PC-3 (cell line): ENCODE measurements at regions not wholly inside any gene's neighbourhood (a gene's known extent, or its start where the extent isn't known, plus 50 kb on each side); places are given as distances from the start of the nearest gene placed in this dataset.

Experiments
- ATAC-seq: fragments of 200-7000 bp; cut with Tn5 transposase; 2 replicates; pipeline ENCODE4 v1.9.1; 2020; ENCODE audit warnings: mild to moderate bottlenecking, moderate library complexity
- BruUV-seq: library from RNA; stranded (reverse); fragments of 400-500 nt; replicated peaks from 2 replicates; lab custom pipeline; 2021; lab: Mats Ljungman, UMichigan
- CTCF ChIA-PET: fragments of 300-600 bp; sonication (Branson Sonifier 250); formaldehyde crosslinking; loops from one replicate; lab custom pipeline; 2022; ENCODE audit warnings: antibody characterized with exemption; lab: Charles Lee
- POLR2A ChIA-PET: fragments of 300-600 bp; sonication (Branson Sonifier 250); formaldehyde crosslinking; loops from one replicate; lab custom pipeline; 2022; ENCODE audit warnings: antibody characterized with exemption; ENCODE audit not compliant: unreplicated experiment; lab: Charles Lee
- DNase-seq: peaks from one replicate; pipeline ENCODE4 v3.0.0-alpha.2; 2015
- H2AFZ ChIP-seq: fragments of 300-600 bp; sonication (generic); 2 replicates; pipeline ENCODE4 v1.6.0; 2016; ENCODE audit warnings: antibody characterized with exemption, low read length
- H3F3A ChIP-seq: fragments of 300-600 bp; sonication (generic); one replicate; pipeline ENCODE4 v1.6.0; 2017; ENCODE audit warnings: antibody characterized with exemption, low read length, control low read depth, mild to moderate bottlenecking; ENCODE audit not compliant: unreplicated experiment
- H3K27ac ChIP-seq: fragments of 300-600 bp; sonication (generic); 2 replicates; pipeline ENCODE4 v1.5.1; 2016; ENCODE audit warnings: mild to moderate bottlenecking, low read length
- H3K27me3 ChIP-seq: fragments of 300-600 bp; sonication (generic); 2 replicates; pipeline ENCODE4 v1.6.1; 2016; ENCODE audit warnings: low read length, mixed read lengths
- H3K36me3 ChIP-seq: fragments of 300-600 bp; sonication (generic); 2 replicates; pipeline ENCODE4 v1.6.1; 2016; ENCODE audit warnings: low read depth, mixed run types, low read length, mixed read lengths
- H3K4me1 ChIP-seq: fragments of 300-600 bp; sonication (generic); 2 replicates; pipeline ENCODE4 v1.5.1; 2016; ENCODE audit warnings: low read length; ENCODE audit not compliant: insufficient read depth
- H3K4me2 ChIP-seq: fragments of 300-600 bp; sonication (generic); 2 replicates; pipeline ENCODE4 v1.6.0; 2016; ENCODE audit warnings: low read length
- H3K4me3 ChIP-seq: fragments of 300-600 bp; sonication (generic); 2 replicates; pipeline ENCODE4 v1.5.1; 2016; ENCODE audit warnings: mild to moderate bottlenecking, low read length, mixed read lengths
- H3K79me2 ChIP-seq: fragments of 300-600 bp; sonication (generic); 2 replicates; pipeline ENCODE4 v1.6.1; 2017; ENCODE audit warnings: low read length, mixed read lengths
- H3K9ac ChIP-seq: fragments of 300-600 bp; sonication (generic); 2 replicates; pipeline ENCODE4 v1.6.0; 2016; ENCODE audit warnings: mild to moderate bottlenecking, low read length
- H3K9me2 ChIP-seq: fragments of 300-600 bp; sonication (generic); replicated peaks from 2 replicates; pipeline ENCODE4 v1.6.1; 2016; ENCODE audit warnings: mixed run types, low read length, mixed read lengths
- H3K9me3 ChIP-seq: fragments of 300-600 bp; sonication (generic); 2 replicates; pipeline ENCODE4 v1.6.1; 2016; ENCODE audit warnings: low read length, mixed read lengths
- H4K20me1 ChIP-seq: fragments of 300-600 bp; sonication (generic); 2 replicates; pipeline ENCODE4 v1.6.1; 2016; ENCODE audit warnings: low read length, mixed read lengths
- CTCF ChIP-seq: fragments of 300-600 bp; sonication (generic); conservative IDR thresholded peaks from 2 replicates; pipeline ENCODE4 v1.5.1; 2017; ENCODE audit warnings: antibody characterized with exemption, low read depth, mild to moderate bottlenecking, low read length
- EZH2 ChIP-seq: fragments of 300-600 bp; sonication (generic); IDR thresholded peaks from one replicate; pipeline ENCODE4 v1.6.1; 2017; ENCODE audit warnings: antibody characterized with exemption, mild to moderate bottlenecking, low read length; ENCODE audit not compliant: unreplicated experiment
- EZH2phosphoT487 ChIP-seq: fragments of 300-600 bp; sonication (generic); IDR thresholded peaks from 2 replicates; pipeline ENCODE4 v1.6.1; 2018; ENCODE audit warnings: mild to moderate bottlenecking, antibody characterized with exemption, low read length, borderline replicate concordance
- intact Hi-C: fragments of 100-400 bp; cut with micrococcal nuclease; formaldehyde crosslinking; loops from 2 replicates; pipeline ENCODE4 v1.9.0; 2023

GRCh38 chr14:34078117-34078743, 127.4 kb upstream of the EGLN3 start:
- no peak overlapping the region for H3K4me2 ChIP-seq
- H3K9me2 ChIP-seq: no peaks in the 10 kb centered on the region
- TF ChIP-seq EZH2: no peak
- TF ChIP-seq CTCF: no peak
- TF ChIP-seq EZH2phosphoT487: no peak
- H3K79me2 ChIP-seq: no peaks in the 10 kb centered on the region
- ATAC-seq: no peak
- no peaks in the 10 kb centered on the region for H3F3A ChIP-seq
- H3K36me3 ChIP-seq: no peaks in the 10 kb centered on the region
- ChIA-PET CTCF (no interaction called here), POLR2A (no interaction called here)
- peak; percentile 53 for DNase-seq
- no peaks in the 10 kb centered on the region for H4K20me1 ChIP-seq
- H3K4me1 ChIP-seq: peaks cover 39% of the 10 kb centered on the region
- H2AFZ ChIP-seq: peak overlapping the region; percentile 21; the same call in 1 of the 2 replicates
- H3K9me3 ChIP-seq: no peaks in the 10 kb centered on the region
- no peak overlapping the region for H3K9ac ChIP-seq
- H3K27me3 ChIP-seq: no peaks in the 10 kb centered on the region
- no peak overlapping the region for H3K27ac ChIP-seq
- intact Hi-C loops: no loop called here
- BruUV-seq: no TSS peak
- H3K4me3 ChIP-seq: no peak overlapping the region

- ATAC-seq: no peak
- POLR2A ChIA-PET: no interaction called here
- H4K20me1 ChIP-seq: no peaks in the 10 kb centered on the region
- intact Hi-C loops: no loop called here
- H3K4me1 ChIP-seq: peaks cover 16% of the 10 kb centered on the region
- no peaks in the 10 kb centered on the region for H3K79me2 ChIP-seq
- no peak overlapping the region for H3K4me3 ChIP-seq
- H3K4me2 ChIP-seq: no peak overlapping the region
- no peak for TF ChIP-seq CTCF
- no peak for TF ChIP-seq EZH2phosphoT487
- TF ChIP-seq EZH2: no peak
- no TSS peak for BruUV-seq
- H3K27ac ChIP-seq: no peak overlapping the region
- H3K36me3 ChIP-seq: no peaks in the 10 kb centered on the region
- H3K27me3 ChIP-seq: no peaks in the 10 kb centered on the region
- H2AFZ ChIP-seq: no peak overlapping the region
- CTCF ChIA-PET: no interaction called here
- no peak for DNase-seq
- no peaks in the 10 kb centered on the region for H3K9me3 ChIP-seq
- no peaks in the 10 kb centered on the region for H3F3A ChIP-seq
- H3K9ac ChIP-seq: no peak overlapping the region
- no peaks in the 10 kb centered on the region for H3K9me2 ChIP-seq
Measured at GRCh38 chr14:34075826-34076225, 125.0 kb upstream of the EGLN3 start.

- no peak overlapping the region for H3K9ac ChIP-seq
- no peak for ATAC-seq
- no peaks in the 10 kb centered on the region for H3K9me2 ChIP-seq
- CTCF ChIA-PET: interaction anchor here (0.6 to 0.7 kb wide), 2 partner anchors 12 to 226 kb away, joined by 3 read pairs; no protein-coding TSS in a partner anchor
- peaks cover 9% of the 10 kb centered on the region; the same call in 1 of the 2 replicates for H3K4me1 ChIP-seq
- H2AFZ ChIP-seq: no peak overlapping the region
- no peaks in the 10 kb centered on the region for H3K9me3 ChIP-seq
- no peaks in the 10 kb centered on the region for H3K36me3 ChIP-seq
- DNase-seq: no peak
- no peak overlapping the region for H3K4me2 ChIP-seq
- no peaks in the 10 kb centered on the region for H3K79me2 ChIP-seq
- no TSS peak for BruUV-seq
- H3F3A ChIP-seq: no peaks in the 10 kb centered on the region
- no peaks in the 10 kb centered on the region for H3K27me3 ChIP-seq
- no peak overlapping the region for H3K4me3 ChIP-seq
- TF ChIP-seq EZH2phosphoT487 (no peak), CTCF (no peak), EZH2 (no peak)
- no peaks in the 10 kb centered on the region for H4K20me1 ChIP-seq
- POLR2A ChIA-PET: interaction anchor here (0.6 kb wide), 1 partner anchor 15 kb away, joined by 14 read pairs; no protein-coding TSS in a partner anchor
- no peak overlapping the region for H3K27ac ChIP-seq
- intact Hi-C loops: no loop called here
Measured at GRCh38 chr14:34075042-34075744, 124.3 kb upstream of the EGLN3 start.
